Fibroblast of lung (primary cell): ENCODE measurements at regions not wholly inside any gene's neighbourhood (a gene's known extent, or its start where the extent isn't known, plus 50 kb on each side); places are given as distances from the start of the nearest gene placed in this dataset.

Source experiments
- DNase-seq, 2 donors: peaks; one replicate each; pipeline versions ENCODE4 v3.0.0 to v3.0.0-alpha.2; 2010; ENCODE audit warnings: low read depth in 2 of 2
- H2AFZ ChIP-seq: 2 replicates; pipeline ENCODE4 v1.5.1; 2012; ENCODE audit warnings: low read length, control low read depth, inconsistent platforms
- H3K27ac ChIP-seq: 2 replicates; pipeline ENCODE4 v1.5.1; 2011; ENCODE audit warnings: low read length, control low read depth; ENCODE audit not compliant: insufficient read depth
- H3K27me3 ChIP-seq: 2 replicates; pipeline ENCODE4 v1.5.1; 2011; ENCODE audit warnings: mild to moderate bottlenecking, low read length; ENCODE audit not compliant: control insufficient read depth, insufficient read depth
- H3K36me3 ChIP-seq: 2 replicates; pipeline ENCODE4 v1.5.1; 2011; ENCODE audit warnings: low read length; ENCODE audit not compliant: control insufficient read depth, insufficient read depth
- H3K4me1 ChIP-seq: 2 replicates; pipeline ENCODE4 v1.5.1; 2011; ENCODE audit warnings: low read length; ENCODE audit not compliant: control insufficient read depth, insufficient read depth; ENCODE audit errors: extremely low read depth
- H3K4me2 ChIP-seq: 2 replicates; pipeline ENCODE4 v1.5.1; 2011; ENCODE audit warnings: low read length, control low read depth; ENCODE audit not compliant: insufficient read depth; ENCODE audit errors: extremely low read depth
- H3K4me3 ChIP-seq, 4 experiments: fragments of 200-600 bp in 1 of 4; sonication (generic) in 1 of 4; replicated peaks in 1 of 4; 2 replicates each; pipeline ENCODE4 v1.5.1; 2011 to 2016; ENCODE audit warnings: low read length in 4 of 4, low read depth in 3 of 4, mild to moderate bottlenecking in 3 of 4, control low read depth in 2 of 4, inconsistent platforms in 1 of 4, mixed read lengths in 1 of 4; ENCODE audit not compliant: insufficient read depth in 1 of 4; ENCODE audit errors: control extremely low read depth in 1 of 4
- H3K79me2 ChIP-seq: 2 replicates; pipeline ENCODE4 v1.5.1; 2012; ENCODE audit warnings: mild to moderate bottlenecking, low read length, inconsistent platforms; ENCODE audit not compliant: control insufficient read depth, insufficient read depth
- H3K9ac ChIP-seq: 2 replicates; pipeline ENCODE4 v1.5.1; 2011; ENCODE audit warnings: mild to moderate bottlenecking, low read length, control low read depth; ENCODE audit not compliant: insufficient read depth
- H3K9me3 ChIP-seq: 2 replicates; pipeline ENCODE4 v1.5.1; 2012; ENCODE audit warnings: low read depth, low read length; ENCODE audit not compliant: control insufficient read depth, insufficient read depth
- H4K20me1 ChIP-seq: 2 replicates; pipeline ENCODE4 v1.5.1; 2011; ENCODE audit warnings: low read length; ENCODE audit not compliant: control insufficient read depth, insufficient read depth; ENCODE audit errors: extremely low read depth
- CTCF ChIP-seq, 2 donors: IDR thresholded peaks in 1 of 2; conservative IDR thresholded peaks in 1 of 2; 1 replicate in 1 of 2; 2 replicates in 1 of 2; pipeline ENCODE4 v1.5.1; 2011 to 2012; ENCODE audit warnings: low read length in 2 of 2, control low read depth in 1 of 2, inconsistent platforms in 1 of 2, low read depth in 1 of 2, mild to moderate bottlenecking in 1 of 2
- EZH2 ChIP-seq: IDR thresholded peaks from 2 replicates; pipeline ENCODE4 v1.5.1; 2012; ENCODE audit warnings: low read length, control low read depth, mild to moderate bottlenecking; ENCODE audit errors: missing control alignments

GRCh38 chr20:60573003-60573680 lies 614.9 kb downstream of the CDH26 start:
- TF ChIP-seq CTCF (conservative IDR thresholded peaks at IDR 0.05 in 1 of 2, IDR thresholded peaks at IDR 0.05 in 1 of 2; ENCODE audit: low read depth in 1 of 2, low read length in 2 of 2) (no peak), EZH2 (no peak)
- Histone ChIP-seq H4K20me1 (no peaks in the 10 kb centered on the region), H3K27me3 (no peaks in the 10 kb centered on the region), H3K4me3 (no peak overlapping the region), H3K4me1 (no peaks in the 10 kb centered on the region), H3K79me2 (no peaks in the 10 kb centered on the region), H2AFZ (no peak overlapping the region), H3K27ac (no peak overlapping the region), H3K4me2 (no peak overlapping the region), H3K9me3 (no peaks in the 10 kb centered on the region), H3K36me3 (no peaks in the 10 kb centered on the region), H3K9ac (no peak overlapping the region)
- DNase-seq: peak in 1 of 2 donors; percentile 9

- no peak for TF ChIP-seq EZH2
- no peak for TF ChIP-seq CTCF (conservative IDR thresholded peaks at IDR 0.05 in 1 of 2, IDR thresholded peaks at IDR 0.05 in 1 of 2; ENCODE audit: low read depth in 1 of 2, low read length in 2 of 2)
- no peaks in the 10 kb centered on the region for H3K36me3 ChIP-seq
- no peak overlapping the region for H3K4me2 ChIP-seq
- H4K20me1 ChIP-seq: no peaks in the 10 kb centered on the region
- no peak overlapping the region for H2AFZ ChIP-seq
- DNase-seq: no peak
- no peaks in the 10 kb centered on the region for H3K4me1 ChIP-seq
- no peaks in the 10 kb centered on the region for H3K9me3 ChIP-seq
- H3K4me3 ChIP-seq: no peak overlapping the region
- no peaks in the 10 kb centered on the region for H3K27me3 ChIP-seq
- H3K79me2 ChIP-seq: no peaks in the 10 kb centered on the region
- no peak overlapping the region for H3K27ac ChIP-seq
- no peak overlapping the region for H3K9ac ChIP-seq
These were observed 618.0 kb downstream of the CDH26 start for GRCh38 chr20:60576236-60576635.

GRCh38 chr20:60579941-60580515 lies 621.8 kb downstream of the CDH26 start:
- no peaks in the 10 kb centered on the region for H3K9me3 ChIP-seq
- no peak overlapping the region for H3K4me3 ChIP-seq
- no peak for TF ChIP-seq CTCF (conservative IDR thresholded peaks at IDR 0.05 in 1 of 2, IDR thresholded peaks at IDR 0.05 in 1 of 2; ENCODE audit: low read depth in 1 of 2, low read length in 2 of 2)
- TF ChIP-seq EZH2: no peak
- no peak overlapping the region for H3K27ac ChIP-seq
- no peak overlapping the region for H3K9ac ChIP-seq
- no peak overlapping the region for H2AFZ ChIP-seq
- H3K36me3 ChIP-seq: no peaks in the 10 kb centered on the region
- H3K4me2 ChIP-seq: no peak overlapping the region
- H3K79me2 ChIP-seq: no peaks in the 10 kb centered on the region
- H3K27me3 ChIP-seq: no peaks in the 10 kb centered on the region
- H3K4me1 ChIP-seq: no peaks in the 10 kb centered on the region
- H4K20me1 ChIP-seq: no peaks in the 10 kb centered on the region
- no peak for DNase-seq
